ENCODE measurements at regions not wholly inside any gene's neighbourhood (a gene's known extent, or its start where the extent isn't known, plus 50 kb on each side); places are given as distances from the start of the nearest gene placed in this dataset.

GRCh38 chr5:2879701-2880100, 128.2 kb upstream of the IRX2 start:
- H3K4me3 ChIP-seq (ENCODE audit: low read depth, low read length): no peak overlapping the region
- no peak for DNase-seq (ENCODE audit: low read depth)
- TF ChIP-seq CTCF (IDR thresholded peaks at IDR 0.05; ENCODE audit: control insufficient read depth, extremely low read depth, insufficient read depth): no peak

DNA sequence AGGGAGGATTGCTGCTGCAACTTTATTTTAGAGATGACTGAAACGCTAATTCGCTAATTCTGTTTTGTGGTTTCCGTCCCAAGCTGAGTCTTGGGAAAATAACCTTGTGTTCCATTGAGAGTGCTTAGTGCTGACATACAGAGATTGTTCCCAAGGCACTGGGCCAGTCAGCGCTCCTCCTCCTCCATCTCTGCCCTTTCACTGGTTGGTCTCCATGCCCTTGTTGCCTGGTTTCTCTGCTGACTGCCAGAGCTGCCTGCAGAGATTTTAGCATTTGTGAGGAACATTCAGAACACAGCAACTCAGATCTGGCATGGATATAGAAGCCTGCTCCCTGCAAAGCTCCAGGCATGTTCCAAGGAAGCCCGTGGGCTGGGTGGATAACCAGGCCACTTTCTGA, 126.0 kb upstream of the IRX2 start:
- no peak overlapping the region for H3K4me3 ChIP-seq (ENCODE audit: low read depth, low read length)
- DNase-seq (ENCODE audit: low read depth): peak; percentile 8
- TF ChIP-seq CTCF (IDR thresholded peaks at IDR 0.05; ENCODE audit: control insufficient read depth, extremely low read depth, insufficient read depth): no peak

- no peak overlapping the region for H3K4me3 ChIP-seq (ENCODE audit: low read depth, low read length)
- TF ChIP-seq CTCF (IDR thresholded peaks at IDR 0.05; ENCODE audit: control insufficient read depth, extremely low read depth, insufficient read depth): no peak
- DNase-seq (ENCODE audit: low read depth): no peak
These were observed 124.7 kb upstream of the IRX2 start for GRCh38 chr5:2876183-2876582.

DNA sequence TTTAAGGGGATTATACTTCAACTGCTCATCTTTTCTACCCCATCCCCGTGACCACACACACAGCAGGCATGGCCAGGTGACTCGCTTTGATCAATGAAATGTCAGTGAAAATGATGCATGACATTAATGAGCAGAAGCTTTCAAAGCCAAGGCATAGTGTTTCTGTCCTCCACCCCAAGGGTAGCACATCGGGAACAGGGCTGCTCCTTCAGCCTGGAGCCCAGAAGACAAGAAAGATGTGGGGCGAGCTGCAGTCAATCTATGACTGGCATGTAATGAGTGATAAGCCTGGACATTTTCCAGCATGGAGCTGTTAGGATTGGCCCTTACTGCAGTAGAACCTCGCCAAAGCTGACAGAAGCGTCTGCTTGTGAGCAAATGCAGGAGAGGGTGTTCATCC, 122.6 kb upstream of the IRX2 start:
- no peak for DNase-seq (ENCODE audit: low read depth)
- TF ChIP-seq CTCF (IDR thresholded peaks at IDR 0.05; ENCODE audit: control insufficient read depth, extremely low read depth, insufficient read depth): no peak
- H3K4me3 ChIP-seq (ENCODE audit: low read depth, low read length): no peak overlapping the region

- H3K4me3 ChIP-seq (ENCODE audit: low read depth, low read length): no peak overlapping the region
- TF ChIP-seq CTCF (IDR thresholded peaks at IDR 0.05; ENCODE audit: control insufficient read depth, extremely low read depth, insufficient read depth): no peak
- no peak for DNase-seq (ENCODE audit: low read depth)
These were observed 121.2 kb upstream of the IRX2 start for GRCh38 chr5:2872676-2873075.

GRCh38 chr5:2871282-2871681, 119.8 kb upstream of the IRX2 start:
- H3K4me3 ChIP-seq (ENCODE audit: low read depth, low read length): no peak overlapping the region
- no peak for DNase-seq (ENCODE audit: low read depth)
- no peak for TF ChIP-seq CTCF (IDR thresholded peaks at IDR 0.05; ENCODE audit: control insufficient read depth, extremely low read depth, insufficient read depth)

GRCh38 chr5:2869471-2869870, 118.0 kb upstream of the IRX2 start:
- no peak overlapping the region for H3K4me3 ChIP-seq (ENCODE audit: low read depth, low read length)
- TF ChIP-seq CTCF (IDR thresholded peaks at IDR 0.05; ENCODE audit: control insufficient read depth, extremely low read depth, insufficient read depth): no peak
- DNase-seq (ENCODE audit: low read depth): no peak

Data from LNCaP clone FGC (cell line).